GM06990 (cell line): ENCODE measurements at regions not wholly inside any gene's neighbourhood (a gene's known extent, or its start where the extent isn't known, plus 50 kb on each side); places are given as distances from the start of the nearest gene placed in this dataset.
"Not testable (repeated sequence)": the region's sequence is repeated elsewhere in the genome, so short reads cannot be mapped to it uniquely, and the experiment has no call there.

Experiments
- DNase-seq: peaks from one replicate; pipeline ENCODE4 v3.0.0-alpha.2; 2011; ENCODE audit not compliant: insufficient read length; ENCODE audit errors: extremely low read depth
- H3K27me3 ChIP-seq: replicated peaks from 2 replicates; pipeline ENCODE4 v1.6.0; 2011; ENCODE audit warnings: low read length; ENCODE audit not compliant: control insufficient read depth, insufficient read depth
- H3K36me3 ChIP-seq: 2 replicates; pipeline ENCODE4 v1.5.1; 2011; ENCODE audit warnings: low read length; ENCODE audit not compliant: control insufficient read depth, insufficient read depth
- H3K4me3 ChIP-seq: replicated peaks from 2 replicates; pipeline ENCODE4 v1.5.1; 2011; ENCODE audit warnings: low read depth, mild to moderate bottlenecking, control low read depth, low read length
- CTCF ChIP-seq: IDR thresholded peaks from 2 replicates; pipeline ENCODE4 v1.5.1; 2011; ENCODE audit warnings: low read length, control low read depth, mild to moderate bottlenecking, inconsistent platforms; ENCODE audit not compliant: insufficient read depth, poor library complexity, severe bottlenecking

- H3K36me3 ChIP-seq: no peaks in the 10 kb centered on the region
- H3K27me3 ChIP-seq: no peaks in the 10 kb centered on the region
- DNase-seq: no peak
- TF ChIP-seq CTCF: no peak
- no peak overlapping the region for H3K4me3 ChIP-seq
These were observed 81.0 kb upstream of the ZPLD1 start for GRCh38 chr3:102353805-102354204.

- Histone ChIP-seq H3K36me3 (no peaks in the 10 kb centered on the region), H3K27me3 (no peaks in the 10 kb centered on the region), H3K4me3 (no peak overlapping the region)
- DNase-seq: no peak
- TF ChIP-seq CTCF: no peak
These were observed 79.8 kb upstream of the ZPLD1 start for GRCh38 chr3:102354818-102355515.

DNA sequence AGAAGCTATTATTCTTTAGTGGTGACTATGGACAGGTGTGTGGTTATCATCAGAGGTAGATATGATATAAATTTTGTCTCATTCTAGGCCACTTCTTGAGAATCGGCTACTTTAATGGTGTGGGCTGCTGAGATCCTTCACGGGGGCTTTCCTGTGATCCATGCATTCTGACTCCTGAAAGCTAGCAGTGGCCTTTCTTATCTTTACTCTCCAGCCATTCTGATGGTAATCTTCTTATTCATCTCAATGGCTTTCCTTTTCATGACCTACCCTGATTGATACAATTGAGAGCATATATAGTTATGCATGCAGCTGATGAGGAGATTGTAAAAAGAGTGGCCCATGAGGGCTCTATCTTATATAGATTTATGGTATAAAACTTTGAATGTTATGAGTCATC is 78.3 kb upstream of the ZPLD1 start:
- no peaks in the 10 kb centered on the region for H3K36me3 ChIP-seq
- H3K27me3 ChIP-seq: no peaks in the 10 kb centered on the region
- TF ChIP-seq CTCF: no peak
- H3K4me3 ChIP-seq: no peak overlapping the region
- no peak for DNase-seq

GRCh38 chr3:102357313-102357712 is 77.5 kb upstream of the ZPLD1 start:
- H3K36me3 ChIP-seq, H3K4me3 ChIP-seq, DNase-seq, H3K27me3 ChIP-seq: not testable (repeated sequence)

- no peaks in the 10 kb centered on the region for H3K27me3 ChIP-seq
- TF ChIP-seq CTCF: no peak
- no peak for DNase-seq
- H3K36me3 ChIP-seq: no peaks in the 10 kb centered on the region
- H3K4me3 ChIP-seq: no peak overlapping the region
These were observed 74.5 kb upstream of the ZPLD1 start for GRCh38 chr3:102360183-102360860.

DNA sequence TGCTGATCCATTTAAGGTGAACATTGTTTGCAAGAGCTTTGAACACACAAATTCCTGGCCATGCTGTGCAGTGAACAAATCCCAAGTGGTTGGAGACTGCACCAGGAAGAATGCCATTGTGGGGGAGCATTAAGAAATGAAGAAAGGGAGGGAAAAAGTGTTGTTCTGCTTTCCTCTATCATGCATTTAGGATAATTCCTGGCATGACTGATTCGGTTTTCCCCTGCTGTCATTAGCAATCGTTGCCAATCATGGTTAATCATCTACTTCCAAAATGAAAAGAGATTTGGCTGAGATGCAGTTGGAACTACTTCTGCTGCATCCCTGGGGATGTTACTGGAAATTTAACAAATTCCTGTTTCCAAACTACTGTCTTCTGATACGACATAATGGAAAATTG is 73.7 kb upstream of the ZPLD1 start:
- Histone ChIP-seq H3K4me3 (no peak overlapping the region), H3K36me3 (no peaks in the 10 kb centered on the region), H3K27me3 (no peaks in the 10 kb centered on the region)
- TF ChIP-seq CTCF: no peak
- no peak for DNase-seq

DNA sequence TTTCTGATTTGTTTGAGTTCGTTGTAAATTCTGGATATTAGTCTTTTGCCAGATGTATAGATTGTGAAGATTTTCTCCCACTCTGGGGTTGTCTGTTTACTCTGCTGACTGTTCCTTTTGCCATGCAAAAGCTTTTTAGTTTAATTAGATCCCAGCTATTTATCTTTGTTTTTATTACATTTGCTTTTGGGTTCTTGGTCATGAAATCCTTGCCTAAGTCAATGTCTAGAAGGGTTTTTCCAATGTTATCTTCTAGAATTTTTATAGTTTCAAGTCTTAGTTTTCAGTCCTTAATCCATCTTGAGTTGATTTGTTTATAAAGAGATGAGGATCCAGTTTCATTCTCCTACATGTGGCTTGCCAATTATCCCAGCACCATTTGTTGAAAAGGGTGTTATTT is 68.7 kb upstream of the ZPLD1 start:
- H3K27me3 ChIP-seq: not testable (repeated sequence)

More for the DNA sequence above, 68.7 kb upstream of the ZPLD1 start:
- not testable (repeated sequence) for H3K4me3 ChIP-seq, DNase-seq, H3K36me3 ChIP-seq
